ENCODE measurements at regions not wholly inside any gene's neighbourhood (a gene's known extent, or its start where the extent isn't known, plus 50 kb on each side); places are given as distances from the start of the nearest gene placed in this dataset.

DNA sequence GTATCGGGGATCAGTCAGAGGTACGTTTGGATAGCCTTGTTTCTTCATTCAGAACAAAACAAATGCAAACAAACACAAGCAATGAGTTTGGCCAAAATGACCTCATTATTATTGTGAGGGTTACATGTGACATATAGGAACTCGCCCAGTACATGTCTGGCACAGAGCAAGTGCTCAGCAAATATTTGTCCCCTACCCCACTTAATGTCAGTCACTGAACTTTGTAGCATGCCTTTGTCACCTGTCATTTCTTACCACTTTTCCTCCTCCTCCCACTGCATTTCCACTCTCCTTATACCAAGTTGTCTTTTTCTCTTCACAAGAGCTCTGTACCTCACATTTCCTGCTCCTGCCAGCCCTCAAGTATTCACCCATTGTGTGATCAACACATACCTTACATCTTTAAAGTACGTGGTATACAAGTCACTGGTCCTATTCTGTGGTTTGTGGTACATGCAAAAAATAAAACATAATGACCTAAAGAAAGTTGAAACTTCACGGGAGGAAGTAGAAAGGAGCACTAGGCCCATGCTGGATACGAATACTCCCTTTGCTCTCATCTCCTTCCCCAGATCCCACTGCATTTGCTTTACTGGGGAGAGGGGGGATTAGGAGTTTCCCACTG lies 236.0 kb downstream of the INHBA start:
- Histone ChIP-seq H3K9me3 (no peaks in the 10 kb centered on the region), H3K27me3 (replicated peaks; ENCODE audit: insufficient read depth) (no peaks in the 10 kb centered on the region), H3K27ac (no peak overlapping the region), H3K36me3 (no peaks in the 10 kb centered on the region), H3K4me1 (ENCODE audit: control insufficient read depth in 1 of 2, low read depth in 2 of 2) (peaks cover 0 to 7% of the 10 kb centered on the region in 2 donors), H3K4me3 (no peak overlapping the region)
- no peak for ATAC-seq (ENCODE audit: insufficient number of reproducible peaks, low FRiP score, low read depth)
- DNase-seq (ENCODE audit: low spot score): no peak
- TF ChIP-seq, protein P1, sequence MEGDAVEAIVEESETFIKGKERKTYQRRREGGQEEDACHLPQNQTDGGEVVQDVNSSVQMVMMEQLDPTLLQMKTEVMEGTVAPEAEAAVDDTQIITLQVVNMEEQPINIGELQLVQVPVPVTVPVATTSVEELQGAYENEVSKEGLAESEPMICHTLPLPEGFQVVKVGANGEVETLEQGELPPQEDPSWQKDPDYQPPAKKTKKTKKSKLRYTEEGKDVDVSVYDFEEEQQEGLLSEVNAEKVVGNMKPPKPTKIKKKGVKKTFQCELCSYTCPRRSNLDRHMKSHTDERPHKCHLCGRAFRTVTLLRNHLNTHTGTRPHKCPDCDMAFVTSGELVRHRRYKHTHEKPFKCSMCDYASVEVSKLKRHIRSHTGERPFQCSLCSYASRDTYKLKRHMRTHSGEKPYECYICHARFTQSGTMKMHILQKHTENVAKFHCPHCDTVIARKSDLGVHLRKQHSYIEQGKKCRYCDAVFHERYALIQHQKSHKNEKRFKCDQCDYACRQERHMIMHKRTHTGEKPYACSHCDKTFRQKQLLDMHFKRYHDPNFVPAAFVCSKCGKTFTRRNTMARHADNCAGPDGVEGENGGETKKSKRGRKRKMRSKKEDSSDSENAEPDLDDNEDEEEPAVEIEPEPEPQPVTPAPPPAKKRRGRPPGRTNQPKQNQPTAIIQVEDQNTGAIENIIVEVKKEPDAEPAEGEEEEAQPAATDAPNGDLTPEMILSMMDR (IDR thresholded peaks at IDR 0.05): no peak

DNA sequence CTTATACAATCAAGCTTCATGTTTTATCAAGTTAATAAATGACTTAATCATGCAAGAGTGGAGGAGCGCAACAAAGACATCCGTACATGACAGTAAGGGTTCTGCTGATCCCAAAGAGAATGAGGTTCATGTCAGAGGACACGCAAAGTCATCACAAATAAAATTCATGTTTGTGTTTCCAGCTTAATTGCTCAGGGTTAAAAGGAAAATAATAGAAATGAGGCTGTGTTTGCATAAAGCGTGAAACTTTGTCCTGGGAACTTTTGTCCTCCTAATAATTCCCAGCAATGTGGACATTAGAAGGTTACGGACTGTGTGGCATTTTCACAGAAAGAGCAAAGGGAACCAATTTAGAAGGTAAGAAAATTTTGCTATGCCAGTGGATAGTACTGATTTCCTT lies 237.3 kb downstream of the INHBA start:
- TF ChIP-seq, protein P1 (IDR thresholded peaks at IDR 0.05): no peak
- no peak overlapping the region for H3K4me3 ChIP-seq
- no peaks in the 10 kb centered on the region for H3K4me1 ChIP-seq (ENCODE audit: control insufficient read depth in 1 of 2, low read depth in 2 of 2)
- DNase-seq (ENCODE audit: low spot score) (no peak), ATAC-seq (ENCODE audit: insufficient number of reproducible peaks, low FRiP score, low read depth) (no peak)
- no peaks in the 10 kb centered on the region for H3K36me3 ChIP-seq
- H3K27ac ChIP-seq: no peak overlapping the region
- no peaks in the 10 kb centered on the region for H3K27me3 ChIP-seq (replicated peaks; ENCODE audit: insufficient read depth)
- no peaks in the 10 kb centered on the region for H3K9me3 ChIP-seq

DNA sequence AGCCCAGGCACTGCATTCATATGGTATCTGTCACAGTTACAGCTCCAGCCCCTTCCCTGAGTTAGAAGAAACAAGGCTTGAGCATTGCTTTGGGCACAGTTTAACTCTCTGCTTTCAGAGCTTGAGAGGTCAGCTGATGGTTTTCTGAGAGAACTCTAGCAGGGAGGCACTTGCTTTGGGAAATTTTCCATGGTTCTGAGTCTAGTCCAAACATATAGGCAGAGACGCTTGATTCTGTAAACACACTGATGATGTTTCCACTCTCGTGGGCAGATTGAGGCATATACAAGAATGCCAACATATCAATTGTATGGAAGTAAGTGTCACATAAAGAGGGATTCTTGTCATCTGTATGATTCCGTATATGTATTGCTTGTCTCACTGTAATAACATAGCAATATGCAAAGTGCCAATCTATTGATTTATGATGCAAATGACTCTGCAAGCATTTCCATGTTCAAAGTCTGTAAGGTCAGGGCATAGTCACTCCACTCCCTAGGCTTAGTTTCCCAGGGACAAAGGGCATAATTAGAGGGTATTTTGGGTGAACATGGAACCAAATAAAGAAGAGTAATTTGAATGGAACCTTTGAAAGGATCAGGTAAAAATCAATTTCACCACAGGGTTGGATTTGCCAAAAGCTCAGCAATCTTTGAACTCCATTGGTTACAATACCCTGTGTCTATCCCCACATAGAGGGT lies 239.0 kb downstream of the INHBA start:
- H3K9me3 ChIP-seq: no peaks in the 10 kb centered on the region
- no peaks in the 10 kb centered on the region for H3K36me3 ChIP-seq
- H3K4me3 ChIP-seq: no peak overlapping the region
- ATAC-seq (ENCODE audit: insufficient number of reproducible peaks, low FRiP score, low read depth): no peak
- TF ChIP-seq, protein P1 (IDR thresholded peaks at IDR 0.05): no peak
- H3K27ac ChIP-seq: no peak overlapping the region
- no peak for DNase-seq (ENCODE audit: low spot score)
- no peaks in the 10 kb centered on the region for H3K27me3 ChIP-seq (replicated peaks; ENCODE audit: insufficient read depth)
- H3K4me1 ChIP-seq (ENCODE audit: control insufficient read depth in 1 of 2, low read depth in 2 of 2): no peaks in the 10 kb centered on the region

DNA sequence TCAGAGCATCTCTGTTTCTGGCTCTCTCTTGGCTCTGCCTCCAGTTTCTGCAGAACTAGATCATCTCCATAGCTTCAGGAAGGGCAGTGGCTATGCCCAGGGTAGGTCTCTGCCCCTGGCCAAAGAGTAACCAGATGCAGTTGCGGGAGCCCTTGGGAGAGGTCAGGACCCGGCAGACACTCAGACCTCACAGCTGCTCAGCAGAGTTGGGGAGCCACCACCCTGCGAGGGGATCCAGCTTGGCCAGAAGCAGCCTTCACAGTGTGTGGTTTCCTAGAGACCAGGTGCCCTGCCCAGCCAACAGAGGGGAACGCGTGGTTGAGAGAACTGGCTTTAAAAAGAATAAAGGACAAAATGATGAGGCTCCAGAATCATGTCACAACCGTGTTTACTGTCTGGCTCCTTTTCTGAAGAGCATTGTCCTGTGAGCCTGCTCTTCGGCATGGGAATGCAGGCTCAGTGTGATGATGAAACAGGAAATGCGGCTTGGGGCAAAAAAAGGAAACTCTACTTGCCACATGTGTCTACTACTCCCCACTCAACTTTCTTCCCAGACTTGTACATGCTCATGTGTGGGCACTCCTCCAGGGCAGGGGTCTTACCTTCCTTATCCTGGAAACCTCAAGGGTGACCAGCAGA lies 243.1 kb downstream of the INHBA start:
- no peaks in the 10 kb centered on the region for H3K36me3 ChIP-seq
- H3K9me3 ChIP-seq: no peaks in the 10 kb centered on the region
- no peak for ATAC-seq (ENCODE audit: insufficient number of reproducible peaks, low FRiP score, low read depth)
- H3K4me1 ChIP-seq (ENCODE audit: control insufficient read depth in 1 of 2, low read depth in 2 of 2): no peaks in the 10 kb centered on the region
- H3K4me3 ChIP-seq: no peak overlapping the region
- TF ChIP-seq, protein P1 (IDR thresholded peaks at IDR 0.05): no peak
- no peaks in the 10 kb centered on the region for H3K27me3 ChIP-seq (replicated peaks; ENCODE audit: insufficient read depth)
- no peak for DNase-seq (ENCODE audit: low spot score)
- no peak overlapping the region for H3K27ac ChIP-seq

DNA sequence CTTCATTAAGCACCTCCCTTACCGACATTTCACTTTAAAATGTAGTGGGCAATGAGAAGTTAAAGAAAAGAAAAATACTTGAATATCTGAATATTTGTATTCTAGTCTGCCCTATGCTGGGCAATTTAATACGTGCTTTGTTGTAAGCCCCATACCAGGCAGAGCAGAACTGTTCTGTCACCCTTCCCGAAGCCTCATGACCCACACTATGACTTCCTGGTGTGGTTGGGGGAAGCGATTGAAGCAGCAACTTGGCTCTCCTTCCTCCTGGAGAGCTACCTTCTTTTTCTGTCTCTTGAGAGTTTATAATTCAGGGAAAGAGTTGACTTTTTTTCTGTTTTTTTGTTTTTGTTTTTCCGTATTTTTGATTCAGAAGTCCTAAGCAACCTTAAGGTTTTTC lies 243.7 kb downstream of the INHBA start:
- no peaks in the 10 kb centered on the region for H3K4me1 ChIP-seq (ENCODE audit: control insufficient read depth in 1 of 2, low read depth in 2 of 2)
- DNase-seq (ENCODE audit: low spot score) (no peak), ATAC-seq (ENCODE audit: insufficient number of reproducible peaks, low FRiP score, low read depth) (no peak)
- H3K9me3 ChIP-seq: no peaks in the 10 kb centered on the region
- H3K4me3 ChIP-seq: no peak overlapping the region
- H3K27ac ChIP-seq: no peak overlapping the region
- no peaks in the 10 kb centered on the region for H3K36me3 ChIP-seq
- TF ChIP-seq, protein P1 (IDR thresholded peaks at IDR 0.05): no peak
- H3K27me3 ChIP-seq (replicated peaks; ENCODE audit: insufficient read depth): no peaks in the 10 kb centered on the region
